Transverse colon (tissue), 4 donors: ENCODE measurements at regions not wholly inside any gene's neighbourhood (a gene's known extent, or its start where the extent isn't known, plus 50 kb on each side); places are given as distances from the start of the nearest gene placed in this dataset.

Experiments used
- POLR2A ChIP-seq: fragments of 450-650 bp; IDR thresholded peaks from one replicate; pipeline ENCODE4 v1.6.1; 2016; ENCODE audit warnings: antibody characterized with exemption, mild to moderate bottlenecking, moderate library complexity
- POLR2AphosphoS5 ChIP-seq, 3 donors: sonication (generic); formaldehyde crosslinking; IDR thresholded peaks; one replicate each; pipeline ENCODE4 v1.6.1; 2016; ENCODE audit warnings: antibody characterized with exemption in 3 of 3
- TF ChIP-seq, protein P1 (sequence below), 5 experiments: fragments of 200-600 bp in 3 of 5; fragments of 450-650 bp in 2 of 5; sonication (generic) in 3 of 5; IDR thresholded peaks; 1 replicate in 2 of 5; 2 replicates in 3 of 5; pipeline ENCODE4 v1.5.1; 2016 to 2017; ENCODE audit warnings: antibody characterized with exemption in 5 of 5, inconsistent platforms in 3 of 5, mild to moderate bottlenecking in 2 of 5, moderate library complexity in 1 of 5

DNA sequence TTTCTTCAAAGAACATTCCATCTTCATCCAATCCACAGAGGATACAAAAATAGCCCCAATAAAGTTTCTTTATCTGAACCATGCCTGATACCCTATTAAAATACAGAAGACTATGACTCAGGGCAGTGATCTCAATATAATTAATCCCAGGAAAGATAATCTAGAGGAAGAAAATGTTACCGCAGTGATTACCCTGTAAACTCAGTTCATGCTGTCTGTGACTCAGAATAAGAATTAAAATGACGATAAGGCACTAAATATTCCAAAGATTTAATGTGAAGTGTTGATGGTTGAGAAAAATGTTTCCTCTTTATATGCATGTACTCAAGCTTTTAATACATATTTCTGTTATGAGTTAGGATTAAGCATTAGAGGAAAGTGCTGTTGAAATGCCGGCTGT is 88.6 kb upstream of the LYPLAL1 start:
- TF ChIP-seq, protein P1, sequence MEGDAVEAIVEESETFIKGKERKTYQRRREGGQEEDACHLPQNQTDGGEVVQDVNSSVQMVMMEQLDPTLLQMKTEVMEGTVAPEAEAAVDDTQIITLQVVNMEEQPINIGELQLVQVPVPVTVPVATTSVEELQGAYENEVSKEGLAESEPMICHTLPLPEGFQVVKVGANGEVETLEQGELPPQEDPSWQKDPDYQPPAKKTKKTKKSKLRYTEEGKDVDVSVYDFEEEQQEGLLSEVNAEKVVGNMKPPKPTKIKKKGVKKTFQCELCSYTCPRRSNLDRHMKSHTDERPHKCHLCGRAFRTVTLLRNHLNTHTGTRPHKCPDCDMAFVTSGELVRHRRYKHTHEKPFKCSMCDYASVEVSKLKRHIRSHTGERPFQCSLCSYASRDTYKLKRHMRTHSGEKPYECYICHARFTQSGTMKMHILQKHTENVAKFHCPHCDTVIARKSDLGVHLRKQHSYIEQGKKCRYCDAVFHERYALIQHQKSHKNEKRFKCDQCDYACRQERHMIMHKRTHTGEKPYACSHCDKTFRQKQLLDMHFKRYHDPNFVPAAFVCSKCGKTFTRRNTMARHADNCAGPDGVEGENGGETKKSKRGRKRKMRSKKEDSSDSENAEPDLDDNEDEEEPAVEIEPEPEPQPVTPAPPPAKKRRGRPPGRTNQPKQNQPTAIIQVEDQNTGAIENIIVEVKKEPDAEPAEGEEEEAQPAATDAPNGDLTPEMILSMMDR (IDR thresholded peaks at IDR 0.05) = no peak
- TF ChIP-seq POLR2A (no peak), POLR2AphosphoS5 (IDR thresholded peaks at IDR 0.05) (no peak)
